SH-SY5Y (cell line): ENCODE measurements at regions not wholly inside any gene's neighbourhood (a gene's known extent, or its start where the extent isn't known, plus 50 kb on each side); places are given as distances from the start of the nearest gene placed in this dataset.

ENCODE experiments used
- GATA2 ChIP-seq: IDR thresholded peaks from 2 replicates; pipeline ENCODE4 v1.6.1; 2011; ENCODE audit warnings: mild to moderate bottlenecking, low read depth, low read length
- GATA3 ChIP-seq: IDR thresholded peaks from 2 replicates; pipeline ENCODE4 v1.6.1; 2011; ENCODE audit warnings: low read depth, mild to moderate bottlenecking, low read length, moderate library complexity

- TF ChIP-seq GATA3, result no peak
- TF ChIP-seq GATA2, result no peak
Measured at GRCh38 chr2:193154076-193154475, 959.3 kb upstream of the TMEFF2 start.
